ENCODE measurements at regions not wholly inside any gene's neighbourhood (a gene's known extent, or its start where the extent isn't known, plus 50 kb on each side); places are given as distances from the start of the nearest gene placed in this dataset.
"Not testable (repeated sequence)": the region's sequence is repeated elsewhere in the genome, so short reads cannot be mapped to it uniquely, and the experiment has no call there.

DNA sequence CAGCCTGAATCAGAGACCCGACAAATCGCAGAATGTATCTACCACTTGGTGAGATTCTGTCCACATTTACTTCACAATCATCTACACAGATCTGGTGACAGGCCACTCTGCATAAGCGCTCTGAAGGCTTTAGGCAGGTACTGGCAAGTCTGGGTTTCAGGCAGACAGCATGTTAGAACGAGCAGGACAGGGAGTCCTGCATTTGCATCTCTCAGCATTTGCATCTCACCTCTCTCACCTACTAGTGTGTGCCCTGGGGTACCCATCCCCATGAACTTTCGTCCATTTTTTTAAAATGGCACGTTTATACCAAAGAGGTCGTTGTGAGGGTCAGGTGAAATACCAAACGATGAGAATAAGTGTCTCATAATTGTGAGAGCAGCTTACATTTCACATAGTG, 108.2 kb downstream of the SPATA31A1 start:
- not testable (repeated sequence) for H3K36me3 Mint-ChIP-seq (ENCODE audit: low read depth); H3K27ac Mint-ChIP-seq; H3K4me1 Mint-ChIP-seq (ENCODE audit: low read depth)

GRCh38 chr9:39464122-39464777, 108.8 kb downstream of the SPATA31A1 start:
- intact Hi-C loops (cut with micrococcal nuclease); H3K4me1 Mint-ChIP-seq (ENCODE audit: low read depth); H3K36me3 Mint-ChIP-seq (ENCODE audit: low read depth); H3K27me3 Mint-ChIP-seq: not testable (repeated sequence)
- H3K9me3 Mint-ChIP-seq, result peaks cover 11% of the 10 kb centered on the region
- peak overlapping the region; percentile 85 for H3K4me3 Mint-ChIP-seq
- H3K27ac Mint-ChIP-seq, result peak overlapping the region; percentile 79

More for the DNA sequence above, 108.2 kb downstream of the SPATA31A1 start:
- intact Hi-C loops (cut with micrococcal nuclease); H3K27me3 Mint-ChIP-seq: not testable (repeated sequence)
- peak overlapping the region; percentile 85 for H3K4me3 Mint-ChIP-seq
- peaks cover 11% of the 10 kb centered on the region for H3K9me3 Mint-ChIP-seq

DNA sequence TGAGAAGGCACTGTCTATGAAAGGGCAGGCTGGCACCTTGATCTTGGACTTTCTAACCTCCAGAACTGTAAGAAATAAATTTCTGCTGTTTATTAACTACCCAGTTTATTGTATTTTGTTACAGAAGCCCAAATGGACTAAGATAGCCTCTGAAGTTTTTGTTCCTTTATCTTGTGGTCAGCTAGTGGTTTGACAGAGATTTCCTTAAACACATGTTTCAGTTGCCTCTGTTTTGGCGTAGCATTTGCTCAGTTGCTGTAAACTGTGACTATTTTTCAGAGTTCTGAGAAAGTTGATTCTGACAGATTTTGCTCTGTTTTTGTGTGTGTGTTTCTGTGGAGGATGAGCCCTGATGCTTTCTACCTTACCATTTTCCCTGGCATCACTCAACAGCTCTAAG, 119.0 kb downstream of the SPATA31A1 start:
- H3K9me3 Mint-ChIP-seq; H3K36me3 Mint-ChIP-seq (ENCODE audit: low read depth); intact Hi-C loops (cut with micrococcal nuclease); H3K27me3 Mint-ChIP-seq; H3K4me1 Mint-ChIP-seq (ENCODE audit: low read depth); H3K27ac Mint-ChIP-seq; H3K4me3 Mint-ChIP-seq: not testable (repeated sequence)

DNA sequence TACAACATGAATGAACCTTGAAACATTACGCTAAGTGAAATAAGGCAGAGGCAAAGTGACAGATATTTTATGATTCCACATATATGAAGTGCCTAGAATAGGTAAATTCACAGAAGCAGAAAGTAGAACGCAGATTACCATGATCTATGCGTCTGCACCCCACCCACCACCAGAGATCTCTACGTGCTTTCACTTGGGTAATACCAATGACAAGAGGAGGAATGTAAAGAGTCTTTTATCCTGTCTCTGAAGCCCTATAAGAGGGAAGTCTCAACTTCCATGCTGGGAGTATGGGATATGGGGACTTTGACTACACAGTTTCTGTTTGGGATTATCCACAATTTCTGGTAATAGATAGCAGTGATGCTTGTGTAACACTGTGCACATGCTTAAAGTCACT, 127.6 kb downstream of the SPATA31A1 start:
- H3K27ac Mint-ChIP-seq; H3K36me3 Mint-ChIP-seq (ENCODE audit: low read depth); H3K27me3 Mint-ChIP-seq; H3K9me3 Mint-ChIP-seq; H3K4me1 Mint-ChIP-seq (ENCODE audit: low read depth); H3K4me3 Mint-ChIP-seq; intact Hi-C loops (cut with micrococcal nuclease): not testable (repeated sequence)

DNA sequence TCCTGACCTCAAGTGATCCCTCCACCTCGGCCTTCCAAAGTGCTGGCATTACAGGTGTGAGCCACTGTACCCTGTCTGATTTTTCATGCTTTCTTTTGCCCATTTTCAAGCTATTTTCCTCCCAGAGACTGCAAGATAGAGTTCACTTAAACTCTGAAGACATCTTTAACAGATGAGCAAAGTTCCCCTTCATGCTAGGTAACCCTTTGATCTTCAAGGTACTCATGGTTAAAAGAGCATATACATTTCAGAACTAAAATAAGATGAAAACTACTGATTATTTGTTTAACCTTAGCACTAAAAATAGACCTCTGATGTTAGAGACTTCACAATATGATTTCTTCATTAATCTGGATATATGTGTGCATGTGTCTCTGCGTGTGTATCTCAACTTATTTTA, 128.4 kb downstream of the SPATA31A1 start:
- H3K27me3 Mint-ChIP-seq; H3K4me3 Mint-ChIP-seq; intact Hi-C loops (cut with micrococcal nuclease); H3K4me1 Mint-ChIP-seq (ENCODE audit: low read depth); H3K27ac Mint-ChIP-seq; H3K36me3 Mint-ChIP-seq (ENCODE audit: low read depth); H3K9me3 Mint-ChIP-seq: not testable (repeated sequence)

GRCh38 chr9:39484292-39484691, 128.8 kb downstream of the SPATA31A1 start:
- H3K27me3 Mint-ChIP-seq; H3K9me3 Mint-ChIP-seq; intact Hi-C loops (cut with micrococcal nuclease); H3K27ac Mint-ChIP-seq; H3K4me3 Mint-ChIP-seq; H3K4me1 Mint-ChIP-seq (ENCODE audit: low read depth); H3K36me3 Mint-ChIP-seq (ENCODE audit: low read depth): not testable (repeated sequence)

DNA sequence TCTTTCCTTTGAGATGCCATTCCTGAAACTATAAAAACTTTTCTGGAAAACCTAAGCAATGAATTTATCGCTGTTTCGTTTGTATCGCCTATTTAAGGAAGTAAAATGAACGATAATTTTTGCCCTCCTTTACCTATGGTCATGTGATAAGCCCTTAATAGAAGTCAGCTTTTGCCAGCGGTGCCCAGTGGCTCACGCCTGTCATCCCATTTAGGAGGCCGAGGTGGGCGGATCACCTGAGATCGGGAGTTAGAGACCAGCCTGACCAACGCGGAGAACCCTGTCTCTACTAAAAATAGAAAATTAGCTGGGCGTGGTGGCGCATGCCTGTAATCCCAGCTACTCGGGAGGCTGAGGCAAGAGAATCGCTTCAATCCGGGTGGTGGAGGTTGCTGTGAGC, 132.0 kb downstream of the SPATA31A1 start:
- H3K4me1 Mint-ChIP-seq (ENCODE audit: low read depth), result not testable (repeated sequence)

DNA sequence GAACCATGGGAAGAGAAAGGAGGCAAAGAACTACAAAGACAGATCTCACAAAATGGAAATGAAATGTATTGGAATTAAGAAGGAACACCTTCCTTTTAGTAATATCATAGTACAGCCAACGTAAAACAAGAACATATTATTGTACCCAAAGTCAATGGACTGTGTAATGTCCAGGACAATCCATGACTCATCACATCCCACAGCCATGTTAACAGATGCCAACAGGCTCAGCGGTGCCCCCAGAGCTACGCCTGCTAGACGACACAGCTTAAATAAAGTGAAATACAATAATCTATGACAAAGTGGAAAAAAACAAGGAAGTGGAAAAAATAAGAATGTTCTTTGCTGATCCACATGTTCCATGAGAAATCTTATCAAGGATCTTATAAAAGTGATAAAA, 140.8 kb downstream of the SPATA31A1 start:
- H3K9me3 Mint-ChIP-seq; H3K27me3 Mint-ChIP-seq; H3K4me1 Mint-ChIP-seq (ENCODE audit: low read depth); intact Hi-C loops (cut with micrococcal nuclease); H3K27ac Mint-ChIP-seq; H3K4me3 Mint-ChIP-seq; H3K36me3 Mint-ChIP-seq (ENCODE audit: low read depth): not testable (repeated sequence)

More for the DNA sequence above, 132.0 kb downstream of the SPATA31A1 start:
- intact Hi-C loops (cut with micrococcal nuclease); H3K9me3 Mint-ChIP-seq; H3K4me3 Mint-ChIP-seq; H3K27me3 Mint-ChIP-seq; H3K36me3 Mint-ChIP-seq (ENCODE audit: low read depth); H3K27ac Mint-ChIP-seq: not testable (repeated sequence)

GRCh38 chr9:39503178-39503577, 147.7 kb downstream of the SPATA31A1 start:
- H3K36me3 Mint-ChIP-seq (ENCODE audit: low read depth); H3K9me3 Mint-ChIP-seq; H3K4me3 Mint-ChIP-seq; intact Hi-C loops (cut with micrococcal nuclease); H3K4me1 Mint-ChIP-seq (ENCODE audit: low read depth); H3K27ac Mint-ChIP-seq; H3K27me3 Mint-ChIP-seq: not testable (repeated sequence)

DNA sequence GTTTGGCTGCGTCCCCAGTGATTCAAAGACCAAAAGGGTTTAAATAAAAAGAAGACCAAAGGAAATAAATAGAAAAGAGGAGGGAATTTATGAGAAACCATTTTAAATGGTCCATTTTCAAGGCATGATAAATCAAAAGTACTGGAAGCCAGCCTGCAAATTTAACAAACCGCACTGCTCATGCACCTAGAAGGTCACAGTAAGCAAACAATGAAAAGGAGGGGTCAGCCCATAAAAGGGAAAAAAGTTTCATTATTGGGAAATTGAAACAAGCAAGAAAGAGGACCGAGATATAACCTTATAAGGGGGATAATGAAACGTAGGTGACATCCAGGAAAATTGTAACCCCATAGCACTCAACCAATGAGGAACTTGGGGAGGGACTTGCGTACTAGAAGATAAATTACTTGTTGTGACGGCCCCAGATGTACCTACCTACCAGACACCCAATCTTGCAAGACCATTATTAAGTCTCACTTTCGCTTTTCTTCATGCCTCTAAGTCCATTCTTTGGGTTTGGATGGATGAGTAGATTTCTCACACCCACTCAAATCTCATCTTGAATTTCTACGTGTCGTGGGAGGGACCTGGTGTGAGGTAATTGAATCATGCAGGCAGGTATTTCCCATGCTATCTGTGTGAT, 172.0 kb downstream of the SPATA31A1 start:
- not testable (repeated sequence) for H3K4me1 Mint-ChIP-seq (ENCODE audit: low read depth)

DNA sequence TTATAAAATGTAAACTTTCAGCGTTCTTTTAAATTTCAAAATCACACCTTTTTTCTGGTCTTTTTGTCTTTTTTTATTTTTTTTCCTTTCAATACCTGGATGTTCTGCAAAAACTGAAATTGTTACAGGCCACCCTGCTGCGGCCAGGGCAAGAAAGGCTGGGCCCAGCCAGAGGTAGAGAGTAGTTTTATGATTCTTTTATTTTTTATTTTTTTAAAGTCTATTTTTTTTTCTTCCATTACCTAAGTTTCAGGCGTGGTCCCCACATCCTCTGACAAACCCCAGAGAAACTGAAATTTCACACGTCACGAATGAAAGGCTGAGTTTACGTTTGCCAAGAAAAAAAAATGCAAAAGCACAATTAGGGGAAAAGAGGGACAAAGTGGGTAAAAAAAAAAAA, 177.1 kb downstream of the SPATA31A1 start:
- H3K27me3 Mint-ChIP-seq; H3K4me3 Mint-ChIP-seq; H3K27ac Mint-ChIP-seq; H3K9me3 Mint-ChIP-seq; H3K4me1 Mint-ChIP-seq (ENCODE audit: low read depth); intact Hi-C loops (cut with micrococcal nuclease); H3K36me3 Mint-ChIP-seq (ENCODE audit: low read depth): not testable (repeated sequence)

More for the DNA sequence above, 172.0 kb downstream of the SPATA31A1 start:
- H3K4me3 Mint-ChIP-seq; H3K36me3 Mint-ChIP-seq (ENCODE audit: low read depth); H3K9me3 Mint-ChIP-seq; intact Hi-C loops (cut with micrococcal nuclease); H3K27ac Mint-ChIP-seq; H3K27me3 Mint-ChIP-seq: not testable (repeated sequence)

DNA sequence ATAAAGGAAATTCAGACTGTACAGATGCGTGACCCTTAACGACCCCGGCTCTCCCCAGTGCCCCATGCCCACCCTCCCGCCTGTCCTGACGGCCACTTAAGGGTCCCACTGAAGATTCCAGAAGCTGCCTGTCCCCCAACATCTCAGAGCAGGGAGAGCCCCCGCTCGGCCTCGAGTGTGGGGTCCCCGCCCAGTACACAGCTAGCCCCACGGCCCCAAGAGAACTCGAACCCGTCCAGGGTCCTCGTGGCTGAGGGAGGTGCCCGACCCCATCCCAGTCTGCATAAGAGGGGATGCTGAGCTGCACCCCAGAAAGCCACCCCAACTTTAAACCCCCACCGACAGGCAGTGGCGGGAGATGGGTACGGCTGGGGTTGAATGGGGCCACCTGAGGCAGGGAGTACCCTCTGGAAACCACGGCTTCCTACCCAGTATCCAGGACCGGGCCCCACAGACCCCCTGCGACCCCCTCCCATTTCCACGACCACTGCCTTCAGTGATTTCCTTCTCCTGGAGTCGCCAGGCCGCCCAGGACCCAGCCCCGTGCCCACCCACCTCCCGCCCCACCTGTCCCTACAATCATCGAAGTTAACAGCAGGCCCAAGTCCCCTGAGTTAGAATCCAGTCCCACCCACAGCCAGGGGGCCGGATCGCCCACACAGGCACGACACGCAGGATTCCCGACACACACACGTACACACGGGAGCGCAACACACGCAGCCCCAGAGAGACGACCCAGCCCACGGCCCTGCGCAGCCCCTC, 177.7 kb downstream of the SPATA31A1 start:
- H3K27ac Mint-ChIP-seq, result not testable (repeated sequence)

GRCh38 chr9:39533763-39534548, 178.5 kb downstream of the SPATA31A1 start:
- H3K4me3 Mint-ChIP-seq; H3K36me3 Mint-ChIP-seq (ENCODE audit: low read depth); H3K27ac Mint-ChIP-seq; H3K4me1 Mint-ChIP-seq (ENCODE audit: low read depth); H3K9me3 Mint-ChIP-seq; H3K27me3 Mint-ChIP-seq; intact Hi-C loops (cut with micrococcal nuclease): not testable (repeated sequence)

More for the DNA sequence above, 177.7 kb downstream of the SPATA31A1 start:
- intact Hi-C loops (cut with micrococcal nuclease); H3K9me3 Mint-ChIP-seq; H3K4me1 Mint-ChIP-seq (ENCODE audit: low read depth); H3K4me3 Mint-ChIP-seq; H3K36me3 Mint-ChIP-seq (ENCODE audit: low read depth); H3K27me3 Mint-ChIP-seq: not testable (repeated sequence)

GRCh38 chr9:39534897-39535296, 179.4 kb downstream of the SPATA31A1 start:
- H3K36me3 Mint-ChIP-seq (ENCODE audit: low read depth); H3K4me3 Mint-ChIP-seq; H3K4me1 Mint-ChIP-seq (ENCODE audit: low read depth); H3K27me3 Mint-ChIP-seq; H3K9me3 Mint-ChIP-seq; intact Hi-C loops (cut with micrococcal nuclease); H3K27ac Mint-ChIP-seq: not testable (repeated sequence)

All from dendritic cell treated with granulocyte-macrophage colony-stimulating factor and Interleukin-4, amounts not matched to agents 40 ng/mL and 50 ng/mL, for 4 days (primary cell).